ENCODE measurements at regions not wholly inside any gene's neighbourhood (a gene's known extent, or its start where the extent isn't known, plus 50 kb on each side); places are given as distances from the start of the nearest gene placed in this dataset.

DNA sequence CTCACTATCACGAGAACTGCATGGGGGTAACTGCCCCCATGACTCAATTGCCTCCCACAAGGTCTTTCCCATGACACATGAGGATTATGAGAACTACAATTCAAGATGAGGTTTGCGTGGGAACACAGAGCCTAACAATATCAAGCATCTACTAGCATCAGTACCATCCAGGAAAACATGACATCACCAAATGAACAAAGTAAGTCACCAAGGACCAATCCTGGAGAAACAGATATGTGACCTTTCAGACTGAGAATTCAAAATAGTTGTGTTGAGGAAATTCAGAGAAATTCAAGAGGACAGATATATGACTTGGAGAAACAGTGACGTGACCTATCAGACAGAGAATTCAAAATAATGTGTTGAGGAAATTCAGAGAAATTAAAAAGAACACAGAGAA, 65.8 kb upstream of the TMTC2 start:
- TF ChIP-seq, protein P1, sequence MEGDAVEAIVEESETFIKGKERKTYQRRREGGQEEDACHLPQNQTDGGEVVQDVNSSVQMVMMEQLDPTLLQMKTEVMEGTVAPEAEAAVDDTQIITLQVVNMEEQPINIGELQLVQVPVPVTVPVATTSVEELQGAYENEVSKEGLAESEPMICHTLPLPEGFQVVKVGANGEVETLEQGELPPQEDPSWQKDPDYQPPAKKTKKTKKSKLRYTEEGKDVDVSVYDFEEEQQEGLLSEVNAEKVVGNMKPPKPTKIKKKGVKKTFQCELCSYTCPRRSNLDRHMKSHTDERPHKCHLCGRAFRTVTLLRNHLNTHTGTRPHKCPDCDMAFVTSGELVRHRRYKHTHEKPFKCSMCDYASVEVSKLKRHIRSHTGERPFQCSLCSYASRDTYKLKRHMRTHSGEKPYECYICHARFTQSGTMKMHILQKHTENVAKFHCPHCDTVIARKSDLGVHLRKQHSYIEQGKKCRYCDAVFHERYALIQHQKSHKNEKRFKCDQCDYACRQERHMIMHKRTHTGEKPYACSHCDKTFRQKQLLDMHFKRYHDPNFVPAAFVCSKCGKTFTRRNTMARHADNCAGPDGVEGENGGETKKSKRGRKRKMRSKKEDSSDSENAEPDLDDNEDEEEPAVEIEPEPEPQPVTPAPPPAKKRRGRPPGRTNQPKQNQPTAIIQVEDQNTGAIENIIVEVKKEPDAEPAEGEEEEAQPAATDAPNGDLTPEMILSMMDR (IDR thresholded peaks at IDR 0.05), result no peak
- TF ChIP-seq POLR2A (IDR thresholded peaks at IDR 0.05), result no peak

All from heart left ventricle (tissue), 13 donors.